Activated T-helper 2 cell treated with anti-CD3 and anti-CD28 coated beads, Interferon-gamma antibody, Interleukin-2, Interleukin-4, amounts not matched to agents 10 μg/mL and 5 μg/mL and 100 μg/mL, durations not matched to agents 14 hours and 24 hours and 36 hours (primary cell): ENCODE measurements at regions not wholly inside any gene's neighbourhood (a gene's known extent, or its start where the extent isn't known, plus 50 kb on each side); places are given as distances from the start of the nearest gene placed in this dataset.
"Not testable (repeated sequence)": the region's sequence is repeated elsewhere in the genome, so short reads cannot be mapped to it uniquely, and the experiment has no call there.

Source experiments
- DNase-seq: peaks from one replicate; pipeline ENCODE4 v3.0.0; 2021; ENCODE audit warnings: low spot score
- H3K27ac Mint-ChIP-seq: one replicate; pipeline ENCODE4 v1.8.0; 2021; ENCODE audit warnings: mixed read lengths
- H3K27me3 Mint-ChIP-seq: one replicate; pipeline ENCODE4 v1.8.0; 2021; ENCODE audit warnings: low read depth, mixed read lengths
- H3K36me3 Mint-ChIP-seq: one replicate; pipeline ENCODE4 v1.8.0; 2021; ENCODE audit warnings: low read depth, mixed read lengths
- H3K4me1 Mint-ChIP-seq: one replicate; pipeline ENCODE4 v1.8.0; 2021; ENCODE audit warnings: low read depth, mixed read lengths
- H3K4me3 Mint-ChIP-seq: one replicate; pipeline ENCODE4 v1.8.0; 2021; ENCODE audit warnings: low read depth, mild to moderate bottlenecking, moderate library complexity, mixed read lengths
- H3K9me3 Mint-ChIP-seq: one replicate; pipeline ENCODE4 v1.8.0; 2021; ENCODE audit warnings: mixed read lengths
- intact Hi-C: fragments of 100-400 bp; cut with micrococcal nuclease; formaldehyde crosslinking; loops from one replicate; pipeline ENCODE4 v1.15.1; 2023

DNA sequence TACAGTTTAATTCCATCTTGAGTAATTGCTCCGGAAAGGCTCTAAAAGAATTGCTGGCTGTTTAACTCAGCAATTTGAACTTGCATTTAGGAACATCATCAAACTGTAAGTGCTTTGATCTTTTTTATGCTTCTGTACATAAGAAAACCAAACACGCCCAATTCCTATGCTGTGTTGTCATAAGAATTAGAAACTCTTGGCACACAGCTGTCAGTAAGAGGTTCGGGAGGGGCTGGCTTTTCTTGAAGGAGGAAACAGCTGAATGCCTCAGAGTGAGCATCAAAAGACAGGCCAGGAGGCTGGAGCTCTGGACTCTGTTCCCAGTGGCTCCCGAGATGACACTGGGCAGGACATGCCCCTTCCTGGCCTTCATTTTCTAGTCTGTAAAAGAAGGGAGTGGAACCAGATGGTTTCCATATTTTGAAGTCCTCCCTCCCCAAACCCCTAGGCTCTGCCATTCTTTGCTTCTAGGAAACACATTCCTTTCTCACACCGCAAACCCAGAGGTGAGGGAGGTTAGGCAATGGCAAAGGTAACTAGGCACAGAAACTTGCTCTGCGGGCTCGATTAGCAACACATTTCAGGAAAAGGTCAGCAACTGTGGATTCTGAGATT, 73.7 kb upstream of the DLG1 start:
- no peak for DNase-seq
- Mint-ChIP-seq H3K27me3 (peaks cover 16% of the 10 kb centered on the region), H3K36me3 (no peaks in the 10 kb centered on the region), H3K4me3 (no peak overlapping the region), H3K4me1 (no peaks in the 10 kb centered on the region), H3K9me3 (no peaks in the 10 kb centered on the region), H3K27ac (no peak overlapping the region)
- intact Hi-C loops = no loop called here

DNA sequence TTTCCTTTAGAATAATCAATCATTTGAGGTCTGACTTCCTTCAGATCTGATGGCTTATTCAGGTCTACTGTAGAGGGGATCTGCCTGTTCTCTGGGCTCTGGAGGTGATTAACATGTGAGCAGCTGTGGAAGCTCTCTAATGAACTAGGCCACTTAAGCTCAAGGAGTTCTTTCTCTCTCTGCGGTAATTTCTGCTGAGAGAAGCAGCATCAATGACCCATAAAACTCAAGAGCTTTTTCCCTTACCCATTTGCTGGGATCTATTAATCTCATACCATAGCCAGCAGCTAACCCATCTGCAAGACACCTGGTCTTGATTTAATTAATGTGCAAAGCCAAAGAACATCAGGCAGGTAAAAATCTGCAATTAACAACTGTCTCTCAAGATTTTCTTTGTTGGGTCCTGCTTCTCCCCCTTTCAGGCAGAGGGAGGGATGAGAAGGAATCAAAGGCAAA, 73.2 kb upstream of the DLG1 start:
- H3K27me3 Mint-ChIP-seq = peaks cover 16% of the 10 kb centered on the region
- H3K27ac Mint-ChIP-seq = no peak overlapping the region
- intact Hi-C loops = no loop called here
- no peak overlapping the region for H3K4me3 Mint-ChIP-seq
- no peaks in the 10 kb centered on the region for H3K36me3 Mint-ChIP-seq
- DNase-seq = no peak
- H3K4me1 Mint-ChIP-seq = no peaks in the 10 kb centered on the region
- H3K9me3 Mint-ChIP-seq = no peaks in the 10 kb centered on the region

DNA sequence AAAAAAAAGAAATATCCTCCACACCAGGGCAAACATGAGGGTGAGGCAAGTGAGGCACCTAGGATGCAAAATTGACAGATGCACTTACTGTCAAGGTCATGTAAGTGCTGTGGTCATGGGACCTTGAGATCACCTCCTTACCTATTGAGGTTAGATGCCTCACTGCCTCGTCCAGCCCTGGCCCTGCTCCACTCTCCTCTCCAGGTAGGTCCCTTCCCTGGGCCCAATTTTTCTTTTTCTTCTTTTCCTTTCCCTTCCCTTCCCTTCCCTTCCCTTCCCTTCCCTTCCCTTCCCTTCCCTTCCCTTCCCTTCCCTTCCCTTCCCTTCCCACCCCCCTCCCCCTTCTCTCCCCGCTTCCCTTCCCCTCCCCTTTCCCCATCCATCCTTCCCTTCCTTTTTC, 71.1 kb upstream of the DLG1 start:
- H3K36me3 Mint-ChIP-seq = no peaks in the 10 kb centered on the region
- no peaks in the 10 kb centered on the region for H3K9me3 Mint-ChIP-seq
- no peak for DNase-seq
- no peak overlapping the region for H3K4me3 Mint-ChIP-seq
- no peaks in the 10 kb centered on the region for H3K4me1 Mint-ChIP-seq
- intact Hi-C loops = no loop called here
- peaks cover 13% of the 10 kb centered on the region for H3K27me3 Mint-ChIP-seq
- H3K27ac Mint-ChIP-seq = no peak overlapping the region

DNA sequence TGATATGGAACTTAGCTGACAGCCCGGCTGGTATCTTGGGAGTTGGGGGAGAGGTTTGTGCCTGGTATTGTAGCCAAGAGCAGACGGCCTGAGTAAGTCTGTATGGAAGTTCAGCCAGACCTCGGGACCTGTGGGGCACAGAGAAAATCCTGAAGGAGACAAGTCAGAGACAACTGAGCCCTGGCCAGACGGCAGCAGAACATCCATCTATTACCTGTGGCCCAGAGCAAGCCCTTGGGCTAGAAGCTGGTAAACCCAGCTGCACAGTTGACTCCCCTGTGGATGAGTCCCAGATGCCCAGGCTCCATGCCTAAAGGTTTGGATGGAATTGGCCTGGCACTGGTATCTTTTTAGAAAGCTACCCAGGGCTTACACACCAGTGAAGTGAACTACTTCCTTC, 70.4 kb upstream of the DLG1 start:
- Mint-ChIP-seq H3K27me3 (peaks cover 13% of the 10 kb centered on the region), H3K4me1 (no peaks in the 10 kb centered on the region), H3K36me3 (no peaks in the 10 kb centered on the region), H3K9me3 (no peaks in the 10 kb centered on the region), H3K4me3 (no peak overlapping the region), H3K27ac (no peak overlapping the region)
- no peak for DNase-seq
- intact Hi-C loops = no loop called here

DNA sequence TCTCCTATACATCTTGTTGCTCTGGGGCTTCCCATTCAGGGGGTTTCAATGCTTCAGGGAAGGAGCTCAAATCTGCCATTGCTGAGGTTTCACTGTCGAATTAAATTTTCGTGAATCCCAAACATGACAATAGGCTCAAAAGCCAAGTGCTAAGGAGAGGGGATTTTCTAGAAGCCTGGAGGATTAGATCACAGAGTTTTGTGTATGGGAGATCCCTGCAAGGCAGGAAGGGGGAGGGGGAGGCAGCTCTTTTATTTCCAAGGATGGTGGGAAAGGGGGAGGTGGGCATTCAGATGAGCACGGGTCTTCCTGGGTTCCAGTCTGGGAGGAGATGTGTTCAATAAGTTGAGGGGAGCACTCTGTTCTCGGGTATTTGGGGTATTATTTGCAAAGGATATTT, 69.9 kb upstream of the DLG1 start:
- intact Hi-C loops = no loop called here
- H3K36me3 Mint-ChIP-seq = no peaks in the 10 kb centered on the region
- no peaks in the 10 kb centered on the region for H3K9me3 Mint-ChIP-seq
- no peaks in the 10 kb centered on the region for H3K4me1 Mint-ChIP-seq
- DNase-seq = no peak
- H3K27ac Mint-ChIP-seq = no peak overlapping the region
- no peak overlapping the region for H3K4me3 Mint-ChIP-seq
- H3K27me3 Mint-ChIP-seq = peaks cover 11% of the 10 kb centered on the region

DNA sequence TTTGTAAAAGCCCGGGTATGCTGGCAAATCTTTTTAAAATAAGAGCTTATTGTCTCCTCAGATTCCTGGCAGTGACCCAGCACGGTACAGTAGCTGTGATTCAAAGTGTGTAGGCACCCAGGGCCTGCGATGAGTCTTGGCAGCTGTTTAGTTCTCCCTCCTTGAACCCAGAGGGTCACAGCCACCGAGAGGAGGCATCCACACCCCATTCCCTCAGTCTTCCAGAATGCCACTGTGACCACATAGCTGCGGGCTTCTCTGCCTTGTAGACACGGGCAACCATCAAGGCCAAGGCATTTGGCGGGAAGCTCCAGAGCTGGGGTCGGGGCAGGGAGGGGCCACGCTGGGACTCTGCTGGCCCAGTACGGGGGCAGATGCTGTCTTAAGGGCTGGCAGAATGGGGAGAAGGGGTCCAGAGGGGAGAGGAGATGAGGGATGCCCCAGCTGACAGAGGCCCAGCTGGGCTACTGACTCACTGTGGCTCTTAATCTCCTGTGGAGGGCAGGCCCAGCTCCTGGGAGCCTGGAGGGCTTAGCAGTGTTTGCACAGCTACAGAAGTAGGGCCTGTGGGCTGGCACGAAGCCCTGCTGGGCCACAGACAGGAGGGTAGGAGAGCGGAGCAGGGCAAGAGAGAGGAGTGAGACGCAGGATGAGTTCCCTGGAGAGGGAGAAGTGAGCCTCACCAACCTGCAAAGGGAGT, 68.8 kb upstream of the DLG1 start:
- no peaks in the 10 kb centered on the region for H3K36me3 Mint-ChIP-seq
- no peaks in the 10 kb centered on the region for H3K4me1 Mint-ChIP-seq
- no peak overlapping the region for H3K27ac Mint-ChIP-seq
- no peak overlapping the region for H3K4me3 Mint-ChIP-seq
- peaks cover 8% of the 10 kb centered on the region for H3K27me3 Mint-ChIP-seq
- DNase-seq = no peak
- H3K9me3 Mint-ChIP-seq = no peaks in the 10 kb centered on the region
- intact Hi-C loops = no loop called here

DNA sequence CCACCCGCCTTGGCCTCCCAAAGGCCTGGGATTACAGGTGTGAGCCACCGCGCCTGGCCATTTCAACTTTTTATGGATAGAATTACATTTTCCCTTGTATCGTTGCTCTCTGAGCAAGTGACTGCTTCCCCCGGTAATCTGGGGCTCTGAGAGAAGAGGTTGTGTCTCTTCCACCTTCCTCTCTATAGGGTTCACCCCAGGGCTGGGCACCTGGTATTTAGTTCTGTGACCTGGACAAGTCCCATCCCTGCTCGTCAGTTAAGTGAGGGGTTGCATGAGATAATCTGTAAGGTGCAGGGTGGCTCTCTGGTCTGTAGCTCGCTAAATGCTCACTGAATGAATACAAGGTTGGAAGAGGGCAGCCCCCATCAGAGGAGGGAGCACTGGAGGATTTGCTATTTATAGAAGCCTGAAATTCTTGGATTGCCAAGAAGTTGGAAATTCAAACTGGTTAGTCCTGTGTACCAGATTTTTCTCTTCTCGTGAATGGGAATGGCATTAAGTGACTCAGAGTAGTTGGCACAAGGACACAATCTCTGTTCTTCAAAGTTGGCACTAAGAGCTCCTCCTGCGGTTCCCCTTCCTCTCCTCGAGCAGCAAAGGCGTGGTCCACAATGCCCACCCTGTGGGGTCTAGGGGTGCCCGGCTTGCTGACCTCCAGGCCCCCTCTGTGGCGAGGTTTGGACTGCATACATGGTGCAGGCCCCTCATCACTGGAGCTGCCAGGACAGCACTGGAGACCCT, 68.1 kb upstream of the DLG1 start:
- intact Hi-C loops = no loop called here
- Mint-ChIP-seq H3K9me3 (no peaks in the 10 kb centered on the region), H3K36me3 (no peaks in the 10 kb centered on the region), H3K27ac (no peak overlapping the region), H3K27me3 (peaks cover 8% of the 10 kb centered on the region), H3K4me3 (no peak overlapping the region), H3K4me1 (no peaks in the 10 kb centered on the region)
- no peak for DNase-seq

DNA sequence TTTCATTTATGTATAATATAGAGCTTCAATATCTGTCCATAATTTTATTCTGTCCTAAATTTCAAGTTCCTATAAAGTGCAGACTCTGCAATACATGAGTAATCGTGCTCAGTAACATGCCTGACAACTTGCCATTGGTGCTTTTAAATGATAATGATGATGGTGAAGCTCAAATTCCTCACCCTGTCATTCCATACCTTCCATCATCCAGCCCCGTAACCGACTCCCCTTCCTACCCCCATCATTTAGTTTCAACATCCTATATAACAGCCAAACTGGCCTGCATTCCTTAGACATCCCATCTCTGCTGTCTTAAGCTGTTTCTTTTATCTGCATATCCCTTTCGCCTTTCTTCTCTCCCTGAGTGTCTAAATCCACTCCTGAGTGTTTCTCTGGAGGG, 67.2 kb upstream of the DLG1 start:
- Mint-ChIP-seq H3K4me3 (no peak overlapping the region), H3K4me1 (no peaks in the 10 kb centered on the region), H3K27ac (no peak overlapping the region), H3K36me3 (peaks cover 3% of the 10 kb centered on the region), H3K9me3 (peaks cover 9% of the 10 kb centered on the region), H3K27me3 (peaks cover 8% of the 10 kb centered on the region)
- intact Hi-C loops = no loop called here
- DNase-seq = no peak

DNA sequence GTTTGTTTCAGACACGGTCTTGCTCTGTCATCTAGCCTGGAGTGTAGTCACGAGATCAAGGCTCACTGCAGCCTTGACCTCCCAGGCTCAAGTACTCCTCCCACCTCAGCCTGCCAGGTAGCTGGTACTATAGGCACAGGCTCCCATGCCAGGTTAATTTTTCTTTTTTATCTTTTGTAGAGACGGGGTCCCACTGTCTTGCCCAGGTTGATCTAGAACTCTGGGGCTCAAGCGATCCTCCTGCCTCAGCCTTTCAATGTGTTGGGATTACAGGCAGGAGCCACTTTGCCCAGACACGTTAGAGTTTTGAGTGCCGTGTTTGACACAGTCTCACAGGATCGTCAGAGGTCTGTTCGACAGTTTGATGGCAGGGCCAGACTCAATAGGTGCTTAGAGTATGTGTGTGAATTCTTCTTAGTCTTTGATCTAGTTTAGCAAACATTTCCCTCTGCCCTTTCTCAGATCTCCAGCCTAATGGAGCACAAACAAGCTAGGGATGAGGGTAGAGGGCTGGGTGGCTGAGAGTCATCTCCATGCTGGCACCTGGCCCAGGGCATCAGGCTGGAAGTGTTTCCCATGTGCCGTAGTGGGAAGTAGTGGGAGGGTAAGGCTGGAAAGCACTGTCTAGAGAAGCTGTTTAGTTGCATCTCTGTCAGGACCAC, 66.1 kb upstream of the DLG1 start:
- Mint-ChIP-seq H3K36me3 (peaks cover 6% of the 10 kb centered on the region), H3K27me3 (peaks cover 8% of the 10 kb centered on the region)

DNA sequence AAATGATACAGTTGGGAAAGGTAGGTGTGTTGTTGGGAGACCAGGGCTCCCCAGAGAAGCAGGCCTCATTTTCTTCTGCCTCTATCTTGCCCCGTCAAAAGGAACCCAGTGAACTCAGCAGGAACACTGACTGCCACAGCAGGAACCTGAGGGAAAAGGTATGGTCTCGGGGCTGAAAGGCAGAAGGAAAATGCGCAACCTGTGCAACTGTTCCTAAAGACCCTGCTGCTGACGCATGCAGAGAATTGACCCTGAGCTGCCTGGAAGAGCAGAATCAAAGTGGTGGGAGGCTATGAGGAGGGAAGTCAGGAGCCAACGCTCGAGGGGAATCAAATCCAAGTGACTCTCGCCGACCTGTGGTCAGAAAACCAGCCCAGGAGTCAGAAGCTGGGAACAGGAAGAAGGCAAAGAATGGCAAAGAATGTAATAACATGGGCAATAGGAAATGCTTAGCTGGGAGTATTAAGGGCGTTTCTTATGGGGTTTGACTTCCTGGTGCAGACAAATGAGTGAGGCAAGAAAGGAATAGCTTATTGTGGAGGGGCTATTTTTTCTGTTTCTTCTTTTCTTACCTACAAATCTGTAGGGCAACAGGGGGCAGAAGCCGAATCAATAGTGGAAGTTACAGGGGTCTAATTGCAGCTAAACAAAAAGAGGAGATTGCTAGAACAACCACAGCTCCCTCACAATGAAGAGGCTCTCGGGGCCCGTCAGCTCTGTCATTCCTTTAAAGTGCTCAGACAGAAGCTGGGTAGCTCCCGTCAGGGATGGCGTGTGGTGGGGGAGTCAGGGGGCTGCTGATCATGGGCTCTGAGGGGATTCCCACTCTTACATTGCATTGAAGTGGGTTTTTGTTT, 65.4 kb upstream of the DLG1 start:
- Mint-ChIP-seq H3K36me3 (peaks cover 8% of the 10 kb centered on the region), H3K27me3 (peaks cover 11% of the 10 kb centered on the region), H3K4me1 (no peaks in the 10 kb centered on the region), H3K9me3 (peaks cover 25% of the 10 kb centered on the region), H3K27ac (no peak overlapping the region), H3K4me3 (no peak overlapping the region)
- no peak for DNase-seq
- intact Hi-C loops = no loop called here

More for the DNA sequence above, 66.1 kb upstream of the DLG1 start:
- intact Hi-C loops = no loop called here
- H3K9me3 Mint-ChIP-seq = peaks cover 19% of the 10 kb centered on the region
- no peaks in the 10 kb centered on the region for H3K4me1 Mint-ChIP-seq
- no peak for DNase-seq
- no peak overlapping the region for H3K4me3 Mint-ChIP-seq
- H3K27ac Mint-ChIP-seq = no peak overlapping the region

DNA sequence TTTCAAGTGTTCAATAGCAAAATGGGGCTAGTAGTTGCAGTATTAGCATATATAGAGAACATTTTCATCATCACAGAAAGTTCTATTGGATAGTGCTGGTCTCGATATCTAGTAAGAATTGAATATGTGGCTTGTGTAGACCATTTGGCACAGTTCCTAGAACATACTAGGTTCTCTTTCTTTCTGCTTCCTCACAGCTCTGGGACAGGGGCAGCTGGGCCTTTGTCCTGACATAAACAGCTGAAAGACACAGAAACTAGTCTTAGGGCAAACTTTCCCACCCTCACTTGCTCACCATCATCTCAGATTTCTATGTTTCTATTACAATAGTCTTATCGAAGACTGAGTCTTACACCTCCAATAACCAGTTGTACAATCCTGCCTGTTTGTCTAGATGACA, 63.7 kb upstream of the DLG1 start:
- intact Hi-C loops = no loop called here
- Mint-ChIP-seq H3K27me3 (peaks cover 10% of the 10 kb centered on the region), H3K4me1 (no peaks in the 10 kb centered on the region), H3K9me3 (peaks cover 27% of the 10 kb centered on the region), H3K27ac (no peak overlapping the region), H3K36me3 (peaks cover 8% of the 10 kb centered on the region), H3K4me3 (no peak overlapping the region)
- DNase-seq = no peak

DNA sequence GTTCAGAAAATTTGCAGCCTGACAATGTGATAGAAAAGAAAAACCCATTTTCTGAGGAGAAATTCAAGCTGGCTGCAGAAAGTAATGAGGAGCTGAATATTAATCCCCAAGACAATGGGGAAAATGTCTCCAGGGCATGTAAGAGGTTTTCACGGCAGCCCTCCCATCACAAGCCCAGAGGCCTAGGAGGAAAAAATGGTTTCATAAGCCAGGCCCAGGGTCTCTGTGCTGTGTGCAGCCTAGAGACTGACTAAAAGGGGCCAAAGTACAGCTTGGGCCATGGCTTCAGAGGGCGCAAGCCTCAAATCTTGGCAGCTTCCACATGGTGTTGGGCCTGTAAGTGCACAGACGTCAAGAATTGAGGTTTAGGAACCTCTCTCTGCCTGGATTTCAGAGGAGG, 61.7 kb upstream of the DLG1 start:
- peaks cover 27% of the 10 kb centered on the region for H3K9me3 Mint-ChIP-seq
- DNase-seq, H3K36me3 Mint-ChIP-seq, H3K4me3 Mint-ChIP-seq, H3K4me1 Mint-ChIP-seq, H3K27ac Mint-ChIP-seq, intact Hi-C loops, H3K27me3 Mint-ChIP-seq: not testable (repeated sequence)
